CD4-positive, alpha-beta memory T cell (primary cell): ENCODE measurements at regions not wholly inside any gene's neighbourhood (a gene's known extent, or its start where the extent isn't known, plus 50 kb on each side); places are given as distances from the start of the nearest gene placed in this dataset.

Experiments
- CTCF ChIA-PET: fragments of 350-600 bp; sonication (Branson Sonifier 250); formaldehyde crosslinking; loops from one replicate; lab custom pipeline; 2021; ENCODE audit warnings: inconsistent platforms; ENCODE audit not compliant: partially characterized antibody; lab: Charles Lee
- POLR2A ChIA-PET: fragments of 350-600 bp; sonication (Branson Sonifier 250); formaldehyde crosslinking; loops from one replicate; lab custom pipeline; 2021; ENCODE audit not compliant: partially characterized antibody; lab: Charles Lee
- DNase-seq, 5 donors: peaks; one replicate each; pipeline versions ENCODE4 v3.0.0 to v3.0.0-alpha.2; 2020 to 2022; ENCODE audit warnings: mixed read lengths in 1 of 5
- H3K27ac ChIP-seq: one replicate; pipeline ENCODE4 v1.7.0; 2013; ENCODE audit warnings: low read depth, low read length
- H3K27me3 ChIP-seq: 2 replicates; pipeline ENCODE4 v1.7.0; 2013; ENCODE audit warnings: mild to moderate bottlenecking, low read length, moderate library complexity; ENCODE audit not compliant: insufficient read depth
- H3K36me3 ChIP-seq: 2 replicates; pipeline ENCODE4 v1.7.0; 2013; ENCODE audit warnings: mild to moderate bottlenecking, low read length, moderate library complexity; ENCODE audit not compliant: insufficient read depth
- H3K4me1 ChIP-seq: 2 replicates; pipeline ENCODE4 v1.7.0; 2013; ENCODE audit warnings: mild to moderate bottlenecking, low read length, moderate library complexity; ENCODE audit not compliant: insufficient read depth
- H3K4me3 ChIP-seq, 2 donors: one replicate each; pipeline ENCODE4 v1.7.0; 2013; ENCODE audit warnings: low read length in 2 of 2, mild to moderate bottlenecking in 1 of 2
- H3K9me3 ChIP-seq, 2 donors: one replicate each; pipeline ENCODE4 v1.7.0; 2013; ENCODE audit warnings: low read length in 2 of 2, control low read depth in 1 of 2; ENCODE audit not compliant: control insufficient read depth in 1 of 2
- H3K27ac Mint-ChIP-seq, 7 donors: one replicate each; pipeline ENCODE4 v1.8.0; 2020 to 2021; ENCODE audit warnings: mixed read lengths in 7 of 7, mild to moderate bottlenecking in 6 of 7, inconsistent platforms in 3 of 7, moderate library complexity in 3 of 7
- H3K27me3 Mint-ChIP-seq, 2 donors: one replicate each; pipeline ENCODE4 v1.8.0; 2020 to 2021; ENCODE audit warnings: mixed read lengths in 2 of 2
- H3K36me3 Mint-ChIP-seq, 2 donors: one replicate each; pipeline ENCODE4 v1.8.0; 2020 to 2021; ENCODE audit warnings: mixed read lengths in 2 of 2, inconsistent platforms in 1 of 2, mild to moderate bottlenecking in 1 of 2
- H3K4me1 Mint-ChIP-seq, 4 donors: one replicate each; pipeline ENCODE4 v1.8.0; 2020 to 2021; ENCODE audit warnings: mixed read lengths in 4 of 4, mild to moderate bottlenecking in 1 of 4
- H3K4me3 Mint-ChIP-seq, 8 donors: one replicate each; pipeline ENCODE4 v1.8.0; 2020 to 2021; ENCODE audit warnings: mixed read lengths in 8 of 8, mild to moderate bottlenecking in 7 of 8, moderate library complexity in 6 of 8, inconsistent platforms in 3 of 8
- H3K9me3 Mint-ChIP-seq, 8 donors: one replicate each; pipeline ENCODE4 v1.8.0; 2020 to 2021; ENCODE audit warnings: mixed read lengths in 8 of 8, mild to moderate bottlenecking in 5 of 8, inconsistent platforms in 3 of 8, moderate library complexity in 1 of 8
- intact Hi-C: fragments of 100-400 bp; cut with micrococcal nuclease; formaldehyde crosslinking; loops from one replicate; pipeline ENCODE4 v1.15.1; 2023

GRCh38 chr4:128582427-128582870 lies 227.1 kb upstream of the JADE1 start:
- Histone ChIP-seq H3K4me1 (no peaks in the 10 kb centered on the region), H3K36me3 (no peaks in the 10 kb centered on the region), H3K27ac (no peak overlapping the region), H3K9me3 (no peaks in the 10 kb centered on the region), H3K4me3 (no peak overlapping the region), H3K27me3 (no peaks in the 10 kb centered on the region)
- H3K27ac Mint-ChIP-seq, result no peak overlapping the region
- H3K9me3 Mint-ChIP-seq, result no peaks in the 10 kb centered on the region
- intact Hi-C loops, result no loop called here
- DNase-seq, result no peak
- no peaks in the 10 kb centered on the region for H3K27me3 Mint-ChIP-seq
- H3K36me3 Mint-ChIP-seq, result no peaks in the 10 kb centered on the region
- POLR2A ChIA-PET, result no interaction called here
- CTCF ChIA-PET, result no interaction called here
- no peak overlapping the region for H3K4me3 Mint-ChIP-seq
- no peaks in the 10 kb centered on the region for H3K4me1 Mint-ChIP-seq

GRCh38 chr4:128579154-128579853 lies 230.2 kb upstream of the JADE1 start:
- H3K4me1 Mint-ChIP-seq, result no peaks in the 10 kb centered on the region
- H3K4me1 ChIP-seq, result no peaks in the 10 kb centered on the region
- H3K27me3 Mint-ChIP-seq, result no peaks in the 10 kb centered on the region
- no peaks in the 10 kb centered on the region for H3K9me3 Mint-ChIP-seq
- no peaks in the 10 kb centered on the region for H3K36me3 ChIP-seq
- H3K27ac Mint-ChIP-seq, result no peak overlapping the region
- DNase-seq, result no peak
- no peaks in the 10 kb centered on the region for H3K36me3 Mint-ChIP-seq
- CTCF ChIA-PET, result interaction anchor here (1.1 kb wide), 1 partner anchor 26 kb away, joined by 3 read pairs; no protein-coding TSS in a partner anchor
- no peaks in the 10 kb centered on the region for H3K9me3 ChIP-seq
- H3K4me3 Mint-ChIP-seq, result no peak overlapping the region
- H3K27ac ChIP-seq, result no peak overlapping the region
- POLR2A ChIA-PET, result no interaction called here
- intact Hi-C loops, result loop anchor here (10.0 kb wide), 1 partner anchor 385 kb away; no protein-coding TSS in a partner anchor
- H3K4me3 ChIP-seq, result no peak overlapping the region
- H3K27me3 ChIP-seq, result no peaks in the 10 kb centered on the region

DNA sequence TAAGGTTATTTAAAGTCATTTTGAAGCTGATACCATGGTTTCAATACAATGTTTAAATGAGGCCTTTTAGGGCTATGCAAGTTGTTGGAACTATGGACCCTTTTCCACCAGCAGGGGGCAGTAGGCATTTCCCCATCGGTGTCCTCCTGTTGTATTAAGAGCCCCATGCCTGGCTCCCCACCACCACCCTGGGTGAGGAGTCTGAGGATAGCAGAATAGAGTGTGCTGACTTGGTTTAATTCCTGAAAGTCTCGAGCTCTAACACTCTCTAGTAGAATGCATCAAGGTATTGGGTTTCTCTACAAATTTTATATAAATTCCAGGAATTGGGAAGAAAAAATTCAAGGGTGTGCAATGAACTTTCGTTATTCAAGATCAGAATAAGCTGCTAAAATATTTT lies 234.8 kb upstream of the JADE1 start:
- peak; percentile 38 to 52 (median 43) for DNase-seq
- CTCF ChIA-PET, result interaction anchor here (0.9 to 3.3 kb wide), 14 partner anchors 11 to 384 kb away, joined by 3 to 24 read pairs (median 3); partner anchors contain the start of gene JADE1
- H3K27me3 ChIP-seq, result no peaks in the 10 kb centered on the region
- H3K36me3 Mint-ChIP-seq, result no peaks in the 10 kb centered on the region
- H3K4me1 ChIP-seq, result no peaks in the 10 kb centered on the region
- H3K27ac ChIP-seq, result no peak overlapping the region
- POLR2A ChIA-PET, result interaction anchor here (1.0 to 1.2 kb wide), 2 partner anchors 235 to 288 kb away, joined by 3 to 5 read pairs; partner anchors contain the start of gene JADE1
- H3K4me3 ChIP-seq, result no peak overlapping the region
- H3K9me3 Mint-ChIP-seq, result peaks cover 0 to 1% (median 0%) of the 10 kb centered on the region in 8 donors
- H3K36me3 ChIP-seq, result no peaks in the 10 kb centered on the region
- peaks cover 4% of the 10 kb centered on the region in 2 donors for H3K27me3 Mint-ChIP-seq
- no peaks in the 10 kb centered on the region for H3K9me3 ChIP-seq
- intact Hi-C loops, result loop anchor here (10.0 kb wide), 1 partner anchor 380 kb away; no protein-coding TSS in a partner anchor
- no peak overlapping the region for H3K27ac Mint-ChIP-seq
- H3K4me3 Mint-ChIP-seq, result no peak overlapping the region
- no peaks in the 10 kb centered on the region for H3K4me1 Mint-ChIP-seq

- no peak overlapping the region for H3K27ac Mint-ChIP-seq
- intact Hi-C loops, result loop anchor here (10.0 kb wide), 1 partner anchor 379 kb away; no protein-coding TSS in a partner anchor
- peaks cover 4% of the 10 kb centered on the region in 2 donors for H3K27me3 Mint-ChIP-seq
- no peak overlapping the region for H3K4me3 Mint-ChIP-seq
- DNase-seq, result no peak
- H3K27ac ChIP-seq, result no peak overlapping the region
- H3K27me3 ChIP-seq, result no peaks in the 10 kb centered on the region
- H3K9me3 ChIP-seq, result no peaks in the 10 kb centered on the region
- ChIA-PET CTCF (interaction anchor here (0.5 to 3.3 kb wide), 11 partner anchors 10 to 289 kb away, joined by 3 to 24 read pairs (median 3); partner anchors contain the start of gene JADE1), POLR2A (interaction anchor here (1.0 to 1.2 kb wide), 2 partner anchors 236 to 288 kb away, joined by 3 to 5 read pairs; partner anchors contain the start of gene JADE1)
- no peaks in the 10 kb centered on the region for H3K4me1 ChIP-seq
- no peaks in the 10 kb centered on the region for H3K36me3 ChIP-seq
- no peaks in the 10 kb centered on the region for H3K36me3 Mint-ChIP-seq
- H3K4me1 Mint-ChIP-seq, result no peaks in the 10 kb centered on the region
- H3K4me3 ChIP-seq, result no peak overlapping the region
- H3K9me3 Mint-ChIP-seq, result peaks cover 0 to 1% (median 0%) of the 10 kb centered on the region in 8 donors
Observed at GRCh38 chr4:128573781-128574508, 235.6 kb upstream of the JADE1 start.

- intact Hi-C loops, result loop anchor here (10.0 kb wide), 1 partner anchor 378 kb away; no protein-coding TSS in a partner anchor
- Histone ChIP-seq H3K27ac (no peak overlapping the region), H3K9me3 (no peaks in the 10 kb centered on the region), H3K36me3 (no peaks in the 10 kb centered on the region), H3K4me3 (no peak overlapping the region), H3K27me3 (no peaks in the 10 kb centered on the region), H3K4me1 (no peaks in the 10 kb centered on the region)
- ChIA-PET POLR2A (interaction anchor here (0.8 kb wide), 1 partner anchor 237 kb away, joined by 3 read pairs; the partner anchor contains the start of gene JADE1), CTCF (interaction anchor here (2.9 kb wide), 1 partner anchor 9 kb away, joined by 24 read pairs; no protein-coding TSS in a partner anchor)
- peaks cover 5% of the 10 kb centered on the region in 2 donors for H3K27me3 Mint-ChIP-seq
- no peaks in the 10 kb centered on the region for H3K36me3 Mint-ChIP-seq
- H3K27ac Mint-ChIP-seq, result no peak overlapping the region
- H3K4me1 Mint-ChIP-seq, result no peaks in the 10 kb centered on the region
- no peak for DNase-seq
- no peak overlapping the region for H3K4me3 Mint-ChIP-seq
- peaks cover 0 to 1% (median 0%) of the 10 kb centered on the region in 8 donors for H3K9me3 Mint-ChIP-seq
Observed at GRCh38 chr4:128572778-128573241, 236.7 kb upstream of the JADE1 start.

GRCh38 chr4:128571747-128572146 lies 237.8 kb upstream of the JADE1 start:
- intact Hi-C loops, result loop anchor here (10.0 kb wide), 1 partner anchor 377 kb away; no protein-coding TSS in a partner anchor
- CTCF ChIA-PET, result no interaction called here
- H3K9me3 Mint-ChIP-seq, result peaks cover 0 to 1% (median 0%) of the 10 kb centered on the region in 8 donors

More at GRCh38 chr4:128571747-128572146, 237.8 kb upstream of the JADE1 start:
- Histone ChIP-seq H3K27me3 (no peaks in the 10 kb centered on the region), H3K36me3 (no peaks in the 10 kb centered on the region), H3K27ac (no peak overlapping the region), H3K4me3 (no peak overlapping the region), H3K4me1 (no peaks in the 10 kb centered on the region), H3K9me3 (no peaks in the 10 kb centered on the region)
- no peaks in the 10 kb centered on the region for H3K4me1 Mint-ChIP-seq
- DNase-seq, result no peak
- H3K27me3 Mint-ChIP-seq, result peaks cover 5 to 6% of the 10 kb centered on the region in 2 donors
- H3K27ac Mint-ChIP-seq, result no peak overlapping the region
- no peaks in the 10 kb centered on the region for H3K36me3 Mint-ChIP-seq
- no peak overlapping the region for H3K4me3 Mint-ChIP-seq
- POLR2A ChIA-PET, result no interaction called here
